DMS153 treated with DMSO at 0.1 percent for 48 hours (cell line): ENCODE measurements at regions not wholly inside any gene's neighbourhood (a gene's known extent, or its start where the extent isn't known, plus 50 kb on each side); places are given as distances from the start of the nearest gene placed in this dataset.
"Not testable (repeated sequence)": the region's sequence is repeated elsewhere in the genome, so short reads cannot be mapped to it uniquely, and the experiment has no call there.

Experiments
- DNase-seq: peaks from one replicate; lab custom pipeline; 2025; ENCODE audit not compliant: unreplicated experiment; lab: John Stamatoyannopoulos, UW

DNA sequence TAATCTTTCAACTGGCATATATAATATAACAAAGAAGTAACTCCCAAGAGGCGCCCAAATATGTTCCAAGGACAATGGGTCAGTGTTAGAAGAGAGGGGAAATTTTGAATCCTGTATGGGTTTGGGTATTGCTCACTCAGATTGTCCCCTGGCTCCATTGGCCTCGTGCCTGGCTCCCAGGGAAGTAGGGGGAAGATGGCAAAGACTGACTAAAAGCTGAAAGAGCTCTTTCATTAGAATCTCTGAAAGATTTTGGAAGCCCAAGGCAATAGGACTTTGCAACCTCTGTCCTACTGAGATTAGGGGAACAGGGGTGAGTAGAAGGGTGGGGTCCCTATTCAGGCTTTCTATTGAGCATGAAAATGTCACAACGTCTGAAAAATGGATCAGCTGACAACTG is 1272.8 kb upstream of the ZEB2 start:
- DNase-seq, result no peak

DNA sequence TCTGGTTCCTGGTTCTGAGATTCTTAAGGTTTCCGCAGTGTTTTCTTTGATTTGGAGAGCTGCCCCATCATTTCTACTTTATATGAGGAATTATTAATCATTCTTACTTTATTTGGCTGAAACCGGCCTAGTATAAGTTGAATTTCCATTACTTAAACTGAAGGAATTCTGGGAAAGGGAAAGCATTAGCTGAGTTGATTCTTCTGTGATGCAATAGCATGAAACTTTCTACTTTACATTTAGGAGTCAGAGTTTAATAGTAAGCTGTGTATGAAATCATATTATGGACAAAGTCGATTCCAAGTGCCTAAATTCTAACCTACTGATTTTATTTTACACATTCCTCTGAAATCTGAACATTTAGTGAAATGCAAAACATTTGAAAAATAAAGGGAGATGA is 1269.7 kb upstream of the ZEB2 start:
- no peak for DNase-seq

DNA sequence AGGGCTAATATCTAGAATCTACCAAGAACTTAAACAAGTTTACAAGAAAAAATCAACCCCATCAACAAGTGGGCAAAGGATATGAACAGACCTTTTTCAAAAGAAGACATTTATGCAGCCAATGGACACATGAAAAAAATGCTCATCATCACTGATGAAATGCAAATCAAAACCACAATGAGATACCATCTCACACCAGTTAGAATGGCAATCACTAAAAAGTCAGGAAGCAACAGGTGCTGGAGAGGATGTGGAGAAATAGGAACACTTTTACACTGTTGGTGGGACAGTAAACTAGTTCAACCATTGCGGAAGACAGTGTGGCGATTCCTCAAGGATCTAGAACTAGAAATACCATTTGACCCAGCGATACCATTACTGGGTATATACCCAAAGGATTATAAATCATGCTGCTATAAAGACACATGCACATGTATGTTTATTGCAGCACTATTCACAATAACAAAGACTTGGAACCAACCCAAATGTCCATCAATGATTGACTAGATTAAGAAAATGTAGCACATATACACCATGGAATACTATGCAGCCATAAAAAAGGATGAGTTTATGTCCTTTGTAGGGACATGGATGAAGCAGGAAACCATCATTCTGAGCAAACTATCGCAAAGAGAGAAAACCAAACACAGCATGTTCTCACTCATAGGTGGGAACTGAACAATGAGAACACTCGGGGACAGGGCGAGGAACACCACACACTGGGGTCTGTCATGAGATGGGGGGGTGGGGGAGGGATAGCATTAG is 1267.9 kb upstream of the ZEB2 start:
- DNase-seq, result not testable (repeated sequence)

DNA sequence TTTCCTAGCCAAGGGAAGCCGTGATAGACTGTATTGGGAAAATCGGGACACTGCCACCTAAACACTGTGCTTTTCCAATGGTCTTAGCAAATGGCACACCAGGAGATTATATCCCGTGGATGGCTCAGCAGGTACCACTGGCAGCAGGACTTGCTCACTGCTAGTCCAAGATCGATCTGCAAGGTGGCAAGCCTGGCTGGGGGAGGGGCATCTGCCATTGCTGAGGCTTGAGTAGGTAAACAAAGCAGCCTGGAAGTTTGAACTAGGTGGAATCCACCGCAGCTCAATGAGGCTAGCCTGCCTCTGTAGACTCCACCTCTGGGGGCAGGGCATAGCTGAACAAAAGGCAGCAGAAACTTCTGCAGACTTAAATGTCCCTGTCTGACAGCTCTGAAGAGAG is 1262.7 kb upstream of the ZEB2 start:
- DNase-seq, result not testable (repeated sequence)

DNA sequence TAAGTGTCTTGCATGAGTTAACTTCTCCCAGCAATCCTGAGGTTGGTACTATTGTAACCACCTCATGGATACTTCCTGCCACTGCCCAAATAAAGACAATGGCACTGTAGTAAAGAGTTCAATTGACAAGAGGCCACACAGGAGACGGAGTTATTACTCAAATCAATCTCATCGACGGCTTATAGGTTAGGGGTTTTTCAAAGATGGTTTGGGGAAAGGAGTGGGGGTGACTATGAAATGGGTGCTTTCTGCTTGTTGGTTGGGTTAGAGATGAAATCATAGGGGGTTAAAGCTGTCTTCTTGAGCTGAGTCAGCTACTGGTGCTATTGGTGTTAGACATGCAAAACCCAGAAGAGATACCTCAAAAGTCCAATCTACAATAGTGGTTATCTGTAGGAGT is 1258.0 kb upstream of the ZEB2 start:
- no peak for DNase-seq

DNA sequence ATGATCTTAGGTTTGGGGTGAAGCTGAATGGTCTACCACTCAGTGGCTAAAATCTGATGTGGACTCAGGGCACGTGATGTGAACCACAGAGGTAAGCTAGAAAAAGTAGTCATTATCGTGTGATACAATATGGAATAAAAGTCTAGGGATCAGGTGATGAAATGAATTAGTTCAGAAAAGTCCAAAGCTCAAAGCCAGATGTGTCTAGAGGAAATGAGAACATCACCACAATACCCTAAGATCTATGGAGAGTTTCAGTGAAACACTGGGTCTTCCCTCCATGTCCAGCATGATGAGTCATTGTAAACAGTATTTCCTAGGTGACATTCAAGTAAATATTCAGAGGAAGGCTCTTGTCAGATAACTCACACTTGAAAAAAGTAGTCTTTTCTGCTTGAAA is 1257.4 kb upstream of the ZEB2 start:
- no peak for DNase-seq

DNA sequence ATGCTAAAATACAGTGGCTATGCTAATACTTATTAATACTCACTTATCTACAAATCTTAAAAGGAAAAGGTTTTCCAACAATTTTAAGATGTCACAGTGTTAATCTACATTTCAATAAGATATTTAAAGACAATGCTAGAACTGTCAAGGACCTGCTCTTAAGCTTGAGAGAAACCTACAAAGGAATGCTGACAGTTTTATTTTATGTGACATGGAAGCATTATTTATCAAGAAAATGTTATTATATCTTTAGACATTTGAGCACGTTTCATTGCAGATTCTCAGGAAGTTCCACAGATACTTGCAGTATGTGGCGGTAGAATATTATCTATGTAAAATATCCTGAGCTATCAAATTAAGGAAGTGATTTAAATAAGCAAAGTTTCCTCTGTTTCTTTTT is 1255.7 kb upstream of the ZEB2 start:
- no peak for DNase-seq

DNA sequence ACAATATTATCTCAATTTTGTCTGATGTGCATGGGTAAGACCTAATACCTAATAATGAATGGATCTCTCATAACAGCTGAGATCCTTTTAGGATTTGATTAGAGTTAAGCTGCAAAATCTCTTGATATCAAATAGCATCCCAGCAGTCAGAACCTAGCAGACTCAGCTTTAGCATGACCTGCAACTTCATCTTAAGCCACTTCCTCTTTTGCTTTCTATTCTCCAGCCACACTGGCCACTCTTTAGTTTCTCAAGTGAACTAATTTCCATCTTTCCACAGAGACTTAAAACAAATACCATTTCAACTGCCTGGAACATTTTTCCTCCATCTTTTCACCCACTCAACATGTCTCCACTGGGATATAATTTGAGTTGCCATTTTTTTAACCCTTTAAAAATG is 1251.6 kb upstream of the ZEB2 start:
- DNase-seq, result no peak

DNA sequence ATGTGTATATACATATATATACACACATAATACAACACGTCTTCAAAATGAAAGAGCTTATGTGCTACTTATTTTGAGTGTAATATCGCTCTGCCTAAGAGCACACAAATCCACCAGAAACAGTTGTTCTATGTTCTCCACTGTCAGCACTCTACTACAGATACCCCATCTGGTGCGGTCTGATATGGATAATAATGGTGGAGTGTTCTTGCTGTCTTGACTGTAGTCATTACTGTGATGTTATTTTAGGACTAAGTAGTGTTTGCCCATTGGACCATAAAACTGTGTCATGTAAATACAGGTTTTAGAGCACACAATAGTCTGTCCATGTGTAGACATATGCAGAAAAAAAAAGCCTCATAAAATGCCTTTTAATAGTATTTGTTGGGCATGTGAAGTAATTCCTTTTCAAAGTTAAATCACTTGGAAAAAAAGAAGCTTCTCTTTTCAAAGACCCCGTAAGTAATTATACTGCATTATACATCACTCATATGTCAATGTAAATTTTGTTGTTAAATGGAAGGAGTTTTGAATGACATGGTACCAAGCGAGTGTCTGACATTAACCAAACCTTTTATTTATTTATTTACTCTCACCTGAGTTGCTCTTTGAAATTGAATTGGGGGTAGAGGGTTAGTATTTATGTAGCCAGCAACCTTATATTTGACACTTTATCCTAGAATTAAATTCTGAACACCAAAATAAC is 1249.2 kb upstream of the ZEB2 start:
- DNase-seq, result peak; percentile 35

DNA sequence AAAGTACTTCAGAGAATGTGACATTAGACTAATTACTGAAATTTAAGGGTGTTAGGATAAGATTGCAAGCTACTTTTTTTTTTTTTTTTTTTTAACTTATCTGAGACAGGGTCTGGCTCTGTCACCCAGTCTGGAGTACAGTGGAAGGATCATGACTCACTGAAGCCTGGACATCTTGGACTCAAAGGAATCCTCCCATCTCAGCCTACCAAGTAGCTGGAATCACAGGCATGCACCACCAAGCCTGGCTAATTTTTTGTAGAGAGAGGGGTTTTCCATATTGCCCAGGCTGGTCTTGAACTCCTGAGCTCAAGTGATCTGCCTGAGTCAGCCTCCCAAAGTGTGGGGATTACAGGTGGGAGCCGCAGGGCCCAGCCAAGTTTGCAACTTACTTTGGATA is 1246.0 kb upstream of the ZEB2 start:
- no peak for DNase-seq

DNA sequence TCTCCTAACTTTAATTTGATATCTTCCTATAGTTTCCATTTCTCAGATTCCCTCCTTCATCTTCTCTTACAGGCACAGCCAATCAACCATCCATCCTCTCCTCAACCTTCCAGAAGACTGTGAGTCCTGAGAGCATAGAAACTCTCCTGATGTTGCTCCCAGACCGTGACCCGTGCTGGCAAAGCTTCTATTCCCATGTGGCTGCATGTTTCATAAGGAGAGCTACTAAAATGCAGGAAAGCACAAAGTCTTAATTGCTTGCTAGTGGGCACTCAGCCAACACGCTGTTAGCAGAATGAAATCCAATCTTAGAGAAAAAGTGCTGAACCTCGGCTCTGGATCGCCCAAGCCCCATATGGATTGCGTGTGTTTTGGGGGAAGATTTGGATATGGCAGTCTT is 1244.7 kb upstream of the ZEB2 start:
- peak; percentile 72 for DNase-seq

DNA sequence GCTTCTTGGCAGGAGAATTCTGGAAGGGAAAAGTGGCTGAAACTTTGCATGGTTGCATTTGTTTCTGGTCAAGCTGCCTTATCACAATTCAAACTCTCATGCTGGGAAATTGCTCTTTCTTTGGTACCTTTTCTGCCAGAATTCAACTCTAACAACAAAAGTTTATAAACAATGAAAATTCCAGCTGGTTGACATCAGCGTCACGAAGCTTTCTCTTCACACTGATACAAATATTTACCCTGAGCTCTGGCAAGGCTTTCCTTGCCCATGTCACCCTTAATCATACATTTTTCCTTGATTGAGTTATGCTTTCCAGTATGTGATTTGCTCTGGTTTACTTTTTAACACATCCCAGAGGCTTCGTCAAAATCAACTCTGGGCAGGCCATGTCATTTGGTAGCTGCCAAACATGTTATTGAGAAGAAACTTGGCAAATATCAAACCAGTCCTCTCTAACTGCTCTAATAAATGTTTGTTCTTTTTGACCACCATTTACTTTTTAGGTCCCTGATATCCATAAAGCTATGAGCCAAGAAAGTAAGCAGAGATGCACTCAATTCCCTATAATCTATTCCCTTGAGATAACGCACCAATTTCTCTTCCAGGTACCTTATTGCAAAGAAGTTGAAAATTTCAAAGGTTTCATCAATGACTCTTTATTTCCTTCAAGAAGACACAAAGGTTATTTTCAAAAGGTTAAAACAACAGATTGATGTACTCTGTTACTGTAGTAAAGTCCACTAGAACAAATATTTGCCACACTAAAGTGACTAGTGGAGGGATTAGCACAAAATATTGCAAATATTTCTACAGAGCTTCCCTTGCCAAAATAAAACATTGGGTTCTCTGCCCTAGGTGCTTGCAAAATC is 1241.1 kb upstream of the ZEB2 start:
- DNase-seq, result no peak

DNA sequence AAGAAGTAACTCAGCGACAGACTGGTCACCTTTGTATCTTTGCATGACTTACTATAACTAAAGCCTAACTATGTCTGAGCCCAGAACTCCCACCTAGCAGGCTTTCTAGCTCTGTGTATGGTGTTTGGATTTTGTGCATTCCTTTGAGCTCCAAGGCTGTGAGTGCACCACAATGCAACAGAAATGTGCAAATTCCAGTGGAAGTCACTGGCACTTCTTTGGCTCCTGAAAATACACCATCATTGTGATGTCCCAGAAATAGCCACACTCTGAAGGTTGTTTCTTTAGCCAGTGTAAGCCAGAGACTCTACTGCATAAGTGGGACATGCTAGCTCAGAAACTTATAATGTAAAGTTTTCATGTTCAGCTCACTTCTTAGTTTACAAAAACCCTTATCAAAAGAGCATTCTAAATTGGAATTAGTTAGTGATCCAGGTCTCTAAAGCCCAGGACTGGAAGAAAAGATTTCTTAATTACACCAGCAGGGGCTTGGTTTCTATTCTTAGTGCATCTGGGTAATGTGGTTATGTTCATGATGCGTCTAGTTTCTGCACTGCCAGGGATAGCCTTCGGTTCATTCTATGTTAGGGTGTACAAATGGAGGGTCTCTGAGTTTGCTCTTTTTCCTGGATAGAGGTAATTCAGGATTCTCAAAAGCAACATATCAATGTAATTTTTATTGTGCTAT is 1239.5 kb upstream of the ZEB2 start:
- no peak for DNase-seq

DNA sequence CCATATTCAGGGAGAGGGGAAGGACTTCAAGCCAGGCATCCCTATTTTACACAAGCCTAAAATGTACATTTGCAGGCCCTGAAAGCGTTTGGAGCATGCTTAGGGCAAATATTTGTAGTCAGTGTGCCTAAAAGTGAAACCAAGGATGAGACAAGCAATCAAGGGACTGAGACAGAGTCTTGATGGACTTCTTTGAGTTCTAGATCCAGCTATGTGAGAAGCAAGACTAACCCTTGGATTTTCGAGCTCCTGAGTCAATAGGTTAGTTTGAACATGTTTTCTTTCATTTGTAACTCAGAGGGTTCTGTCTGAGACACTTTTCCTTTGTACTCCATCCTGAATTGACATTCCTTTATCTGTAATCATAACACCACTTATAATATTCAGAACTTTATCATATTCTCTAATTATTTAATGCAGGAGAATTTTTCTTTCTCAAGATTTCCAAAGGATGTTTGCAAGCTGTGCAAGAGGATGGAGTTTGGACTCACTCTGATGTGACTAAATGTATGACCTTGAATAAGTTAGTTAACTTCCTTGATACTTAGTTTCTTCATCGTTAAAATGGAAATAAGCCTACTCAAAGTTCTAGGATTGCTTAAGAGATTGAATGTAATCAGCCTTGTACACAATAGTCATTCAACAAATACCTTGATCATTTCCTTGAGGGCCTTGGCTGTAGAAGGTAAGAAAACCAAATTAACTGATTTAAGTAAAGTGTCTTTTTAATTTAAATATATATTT is 1237.8 kb upstream of the ZEB2 start:
- no peak for DNase-seq

DNA sequence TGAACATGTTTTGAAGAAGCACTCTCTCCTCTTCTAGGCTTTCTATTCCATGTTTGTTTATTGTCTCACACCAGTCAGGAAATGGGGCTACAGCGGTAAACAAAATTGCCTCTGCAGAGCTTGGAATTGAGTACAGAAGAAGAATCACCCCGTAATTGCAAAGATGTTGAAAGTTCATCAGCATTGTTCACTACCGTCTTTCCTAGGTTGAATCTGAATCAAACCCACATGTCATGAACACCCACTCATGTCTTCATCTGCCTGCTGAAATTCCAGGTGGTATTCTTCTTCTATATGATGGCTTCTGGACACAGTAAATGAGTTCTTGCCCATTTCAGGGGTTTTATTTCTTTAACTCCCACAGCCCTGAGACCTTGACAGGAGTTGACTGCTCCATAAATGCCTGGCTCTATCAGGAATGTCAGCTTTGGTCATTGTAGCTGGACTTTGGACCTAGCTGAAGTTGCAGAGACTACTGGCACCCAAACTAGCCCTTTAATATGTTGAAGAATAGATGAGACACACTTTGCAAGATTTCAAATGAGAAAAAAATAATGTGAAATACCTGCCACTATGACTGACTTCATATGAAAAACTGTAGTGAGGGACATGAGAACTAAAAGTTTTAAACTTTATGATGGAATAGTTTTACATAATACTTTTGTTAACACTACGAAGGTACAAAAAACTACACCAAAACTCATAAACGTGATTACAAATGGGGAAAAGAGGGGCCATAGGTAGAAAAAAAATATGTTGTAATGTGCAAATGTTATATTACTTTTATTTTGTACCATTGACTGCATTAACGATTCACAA is 1235.3 kb upstream of the ZEB2 start:
- DNase-seq, result no peak

DNA sequence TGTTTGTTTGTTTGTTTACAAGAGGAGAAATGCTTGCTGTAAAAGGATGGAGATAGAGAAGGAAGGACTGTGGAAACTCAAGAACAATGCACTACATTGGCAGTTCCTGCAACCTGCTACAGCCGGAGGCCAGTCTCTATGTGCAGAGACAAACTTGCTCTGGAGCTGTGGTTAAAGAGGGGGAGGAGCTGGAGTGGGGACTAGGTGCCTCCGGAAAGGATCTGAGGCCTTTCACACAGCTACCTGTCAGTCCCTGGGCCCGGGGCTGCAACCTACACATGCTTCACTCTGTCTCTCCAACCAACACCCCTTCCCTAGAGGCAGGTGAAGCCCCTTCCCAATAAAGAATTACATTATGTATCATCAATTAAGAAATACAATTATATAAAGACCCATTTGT is 1234.0 kb upstream of the ZEB2 start:
- DNase-seq, result no peak

DNA sequence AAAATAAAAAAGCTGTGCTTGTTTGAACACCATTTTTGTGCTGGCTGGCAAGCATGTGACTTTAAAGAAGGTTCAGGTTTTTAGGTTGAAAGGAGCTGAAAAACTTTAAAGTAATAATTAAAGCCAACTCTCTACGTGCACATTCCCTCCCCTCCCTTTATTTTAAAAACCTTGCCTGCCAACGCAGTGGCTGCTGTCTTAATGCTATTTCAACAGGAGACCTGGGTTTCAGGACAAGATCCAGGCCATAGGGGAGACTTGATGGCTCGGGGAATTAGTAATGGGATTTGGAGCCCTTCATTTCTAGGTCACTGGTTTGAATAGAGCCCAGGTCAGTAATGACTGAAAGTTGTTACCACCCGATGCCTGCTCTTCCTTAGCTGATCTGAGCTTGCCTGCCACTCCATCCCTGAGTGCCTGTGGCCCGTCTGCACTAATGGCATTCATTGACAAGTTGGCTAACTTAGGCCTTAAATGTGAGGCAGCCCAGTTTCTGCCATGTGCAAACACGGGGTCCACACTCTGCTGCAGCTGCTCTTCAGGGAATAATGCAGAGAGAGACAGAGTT is 1233.2 kb upstream of the ZEB2 start:
- DNase-seq, result no peak

DNA sequence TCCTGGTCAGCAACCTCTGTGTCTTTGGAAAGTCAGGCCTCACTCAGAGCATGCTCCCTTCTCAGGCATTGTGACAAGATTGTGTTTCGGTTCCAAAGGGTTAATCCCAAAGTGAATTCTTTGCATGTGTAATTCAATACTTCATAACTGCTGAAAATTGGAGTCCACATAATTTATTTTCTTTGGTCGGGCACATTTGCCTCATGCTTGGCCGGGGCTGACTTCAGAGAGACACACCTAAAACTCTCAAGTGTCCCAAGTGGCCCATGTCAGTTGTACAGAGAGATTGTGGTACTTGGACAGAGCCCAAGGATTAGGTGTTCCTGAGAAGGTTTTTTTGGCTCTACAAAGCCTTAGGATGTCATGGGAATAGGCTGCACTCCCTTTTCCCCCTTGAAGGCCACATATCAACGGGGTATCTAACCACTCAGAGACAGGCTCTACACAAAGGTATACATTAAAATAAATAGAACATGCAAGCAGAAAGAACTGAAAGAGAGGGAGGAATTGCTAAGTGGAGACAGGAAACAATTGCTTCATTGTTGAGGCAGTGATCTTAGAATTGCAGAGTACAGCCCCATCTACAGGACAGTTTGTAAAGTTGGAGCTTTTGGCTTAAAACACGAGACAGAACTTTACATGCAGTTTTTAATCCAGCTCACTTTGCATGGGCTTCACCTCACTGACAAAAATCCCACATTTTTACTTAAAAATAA is 1232.3 kb upstream of the ZEB2 start:
- peak; percentile 24 for DNase-seq

DNA sequence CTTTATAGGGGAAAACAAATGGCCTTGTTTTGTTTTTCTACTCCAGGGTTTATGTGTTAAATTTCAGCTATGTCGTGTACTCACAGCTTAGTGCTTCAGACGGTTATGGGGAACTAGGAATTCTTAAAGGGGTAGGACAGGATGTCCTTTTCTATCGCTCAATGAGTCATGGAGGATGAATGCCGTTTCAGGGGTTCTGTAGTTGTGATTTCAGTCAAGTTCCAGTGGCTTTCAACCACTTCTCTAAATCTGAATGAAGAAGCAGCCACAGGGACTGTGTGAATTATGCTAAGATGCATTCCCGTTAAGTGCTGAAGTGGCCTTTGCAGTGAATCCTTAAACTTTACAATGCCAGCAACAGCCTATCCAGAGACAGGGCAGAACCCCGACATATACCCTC is 1231.7 kb upstream of the ZEB2 start:
- no peak for DNase-seq
